Heart right ventricle (tissue), 16 donors: ENCODE measurements at regions not wholly inside any gene's neighbourhood (a gene's known extent, or its start where the extent isn't known, plus 50 kb on each side); places are given as distances from the start of the nearest gene placed in this dataset.
A peak's percentile ranks its signal among the peaks of the same experiment; 100 is the strongest.

Experiments used
- ATAC-seq, 8 donors: fragments of 200-7000 bp; cut with Tn5 transposase; one replicate each; pipeline ENCODE4 v1.9.1; 2020; ENCODE audit warnings: mild to moderate bottlenecking in 8 of 8, moderate library complexity in 8 of 8, moderate number of reproducible peaks in 1 of 8
- DNase-seq, 2 donors: peaks; one replicate each; pipeline ENCODE4 v3.0.0-alpha.2; 2020
- H3K27ac ChIP-seq, 10 donors: fragments of 200-600 bp; sonication (generic) in 2 of 10; one replicate each; pipeline versions ENCODE4 v1.5.0 to v1.8.0; 2020 to 2022; ENCODE audit warnings: mild to moderate bottlenecking in 3 of 10
- H3K27me3 ChIP-seq, 7 donors: fragments of 200-600 bp; one replicate each; pipeline ENCODE4 v1.8.0; 2021 to 2022; ENCODE audit warnings: mild to moderate bottlenecking in 2 of 7
- H3K36me3 ChIP-seq, 9 donors: fragments of 200-600 bp; sonication (generic) in 1 of 9; one replicate each; pipeline versions ENCODE4 v1.5.0 to v1.8.0; 2020 to 2022; ENCODE audit warnings: mild to moderate bottlenecking in 2 of 9
- H3K4me1 ChIP-seq, 9 donors: fragments of 200-600 bp; sonication (generic) in 1 of 9; one replicate each; pipeline versions ENCODE4 v1.5.0 to v1.8.0; 2020 to 2022; ENCODE audit warnings: mild to moderate bottlenecking in 4 of 9
- H3K4me3 ChIP-seq, 10 donors: fragments of 200-600 bp; sonication (generic) in 2 of 10; one replicate each; pipeline versions ENCODE4 v1.5.0 to v1.8.0; 2020 to 2022; ENCODE audit warnings: mild to moderate bottlenecking in 7 of 10, moderate library complexity in 2 of 10
- H3K9me3 ChIP-seq, 11 donors: fragments of 200-600 bp in 10 of 11; sonication (generic) in 2 of 11; one replicate each; pipeline versions ENCODE4 v1.5.0 to v1.8.0; 2013 to 2022; ENCODE audit warnings: mild to moderate bottlenecking in 2 of 11, control low read depth in 1 of 11, moderate library complexity in 1 of 11
- WGBS, 2 donors: extraction: QIAGEN DNeasy Blood & Tissue Kit; methylation state at CpG; one replicate each; pipeline ENCODE4 v1.1.7; 2013; ENCODE audit warnings: inconsistent platforms in 1 of 2; 5-methylcytosine and 5-hydroxymethylcytosine counted together
- intact Hi-C, 10 donors: fragments of 100-400 bp; cut with DNase I; formaldehyde crosslinking; loops; one replicate each; pipeline versions ENCODE4 v1.11.1 to v1.14.2; 2022
- TF ChIP-seq, protein P1 (sequence below), 9 donors: fragments of 200-600 bp; sonication (generic) in 2 of 9; IDR thresholded peaks; one replicate each; pipeline versions ENCODE4 v1.5.0 to v1.8.0; 2021 to 2022; ENCODE audit warnings: antibody characterized with exemption in 9 of 9, mild to moderate bottlenecking in 5 of 9, moderate library complexity in 1 of 9
- donor health status: Arrhythmogenic right ventricular cardiomyopathy.
- donor health status: ischemic (EF 13 %, LVEDD 7.1; RV severe dilation, severe dysfunction).
- donor health status: healthy with polysubstance abuse.
- donor health status: DM: no; HTN: yes; CAD: no.
- donor health status: DM: no; HTN: no; CAD: no.
- donor health status: ischemic (EF 25% LVEDD 6.9; RV normal size, moderate dysfunction).
- donor health status: ischemic (EF 25% LVEDD 5.7; RV mildly dilated, moderate dysfunction).
- donor health status: healthy.
- donor health status: DM: yes; HTN: yes; CAD: no.
- donor health status: Ischemic cardiomyopathy.
- donor health status: ischemic (EF 35%, LVEDD 5.7; RV mildly dilated, moderate dysfunction).
- donor health status: nonischemic (EF 11% LVEDD 7.7; RV severe dilation, severe dysfunction).
- donor health status: DM: yes; HTN: yes; CAD: no.
- donor health status: PGD.
- donor health status: ischemic (EF 29% LVEDD 5.4; RV normal size, mild dysfunction).
- donor health status: nonischemic (EF 23%, LVEDD 6.1; RV moderate dilation, normal function).

DNA sequence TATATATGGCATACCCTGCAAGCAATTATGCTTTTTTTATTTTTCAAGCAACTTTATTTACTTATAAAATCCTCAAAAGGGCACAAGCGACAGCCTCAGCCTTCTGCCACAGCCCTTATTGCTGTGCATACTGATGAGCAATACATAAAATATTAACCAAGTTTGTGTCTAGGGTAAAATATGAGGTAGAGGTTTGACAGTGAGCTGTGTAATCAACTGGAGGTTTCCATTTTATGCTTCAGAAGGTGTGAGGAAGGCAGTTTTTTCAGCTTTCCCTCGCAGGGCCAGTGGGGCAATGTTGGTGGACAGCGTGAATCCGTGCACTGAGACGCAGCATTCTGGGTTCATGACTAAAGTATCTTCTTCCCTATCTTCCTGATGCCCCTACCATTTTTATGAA is 310.4 kb downstream of the IRS2 start:
- intact Hi-C loops: no loop called here
- no peaks in the 10 kb centered on the region for H3K27me3 ChIP-seq
- H3K9me3 ChIP-seq: no peaks in the 10 kb centered on the region
- TF ChIP-seq, protein P1, sequence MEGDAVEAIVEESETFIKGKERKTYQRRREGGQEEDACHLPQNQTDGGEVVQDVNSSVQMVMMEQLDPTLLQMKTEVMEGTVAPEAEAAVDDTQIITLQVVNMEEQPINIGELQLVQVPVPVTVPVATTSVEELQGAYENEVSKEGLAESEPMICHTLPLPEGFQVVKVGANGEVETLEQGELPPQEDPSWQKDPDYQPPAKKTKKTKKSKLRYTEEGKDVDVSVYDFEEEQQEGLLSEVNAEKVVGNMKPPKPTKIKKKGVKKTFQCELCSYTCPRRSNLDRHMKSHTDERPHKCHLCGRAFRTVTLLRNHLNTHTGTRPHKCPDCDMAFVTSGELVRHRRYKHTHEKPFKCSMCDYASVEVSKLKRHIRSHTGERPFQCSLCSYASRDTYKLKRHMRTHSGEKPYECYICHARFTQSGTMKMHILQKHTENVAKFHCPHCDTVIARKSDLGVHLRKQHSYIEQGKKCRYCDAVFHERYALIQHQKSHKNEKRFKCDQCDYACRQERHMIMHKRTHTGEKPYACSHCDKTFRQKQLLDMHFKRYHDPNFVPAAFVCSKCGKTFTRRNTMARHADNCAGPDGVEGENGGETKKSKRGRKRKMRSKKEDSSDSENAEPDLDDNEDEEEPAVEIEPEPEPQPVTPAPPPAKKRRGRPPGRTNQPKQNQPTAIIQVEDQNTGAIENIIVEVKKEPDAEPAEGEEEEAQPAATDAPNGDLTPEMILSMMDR (IDR thresholded peaks at IDR 0.05): no peak
- DNase-seq (no peak), ATAC-seq (no peak)
- H3K4me3 ChIP-seq: no peak overlapping the region
- 80 to 93% methylated on average over 5 of the region's 5 CpGs for WGBS, 2 donors
- H3K27ac ChIP-seq: no peak overlapping the region
- no peaks in the 10 kb centered on the region for H3K36me3 ChIP-seq
- H3K4me1 ChIP-seq: peaks cover 0 to 5% (median 0%) of the 10 kb centered on the region in 9 donors

DNA sequence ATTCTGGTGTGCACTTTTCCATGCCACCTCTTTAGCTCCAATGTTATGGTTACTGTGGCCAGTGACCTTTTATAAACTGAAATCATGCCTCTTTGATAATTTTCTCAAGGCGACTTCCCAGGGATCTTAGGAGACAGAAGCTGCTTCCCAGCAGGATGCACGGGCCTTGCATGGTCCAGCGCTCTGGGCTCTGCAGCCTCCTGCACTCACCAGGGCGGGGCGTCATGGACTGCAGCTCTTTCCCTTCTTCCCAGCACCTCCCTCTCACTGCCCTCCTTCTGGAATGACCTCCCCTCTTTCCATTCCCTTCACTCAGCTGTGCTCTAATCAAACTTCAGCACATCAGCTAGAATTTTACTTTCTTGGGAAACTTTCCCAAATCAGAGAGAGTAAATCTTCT is 318.3 kb downstream of the IRS2 start:
- 55 to 66% methylated on average over 5 of the region's 5 CpGs for WGBS, 2 donors
- no peak for DNase-seq
- ATAC-seq: no peak
- H3K27ac ChIP-seq: no peak overlapping the region
- TF ChIP-seq, protein P1 (IDR thresholded peaks at IDR 0.05): no peak
- peaks cover 0 to 17% (median 6%) of the 10 kb centered on the region in 11 donors for H3K9me3 ChIP-seq
- no peaks in the 10 kb centered on the region for H3K36me3 ChIP-seq
- intact Hi-C loops: no loop called here
- no peaks in the 10 kb centered on the region for H3K4me1 ChIP-seq
- no peaks in the 10 kb centered on the region for H3K27me3 ChIP-seq
- H3K4me3 ChIP-seq: no peak overlapping the region

DNA sequence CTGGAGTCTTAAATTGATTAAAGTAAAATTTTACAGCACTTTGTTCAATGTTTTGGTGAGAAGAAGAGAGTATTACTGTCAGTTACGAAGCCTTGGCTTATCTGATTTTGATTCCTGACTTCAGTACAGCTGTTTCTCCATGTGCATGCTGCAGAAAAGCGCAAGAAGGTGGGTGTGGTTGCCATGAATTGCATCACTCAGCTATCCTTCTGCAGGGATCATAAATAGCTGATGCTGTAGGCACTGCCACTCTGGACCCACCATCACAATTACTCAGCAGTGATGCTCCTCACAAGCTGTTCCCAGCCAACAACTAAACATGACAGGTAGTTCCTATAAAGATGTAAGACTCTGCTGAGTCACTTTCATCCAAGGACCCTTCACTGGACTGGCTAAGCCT is 321.2 kb downstream of the IRS2 start:
- 0 to 71% methylated on average over 2 of the region's 2 CpGs for WGBS, 2 donors
- Histone ChIP-seq H3K27me3 (no peaks in the 10 kb centered on the region), H3K27ac (no peak overlapping the region), H3K36me3 (no peaks in the 10 kb centered on the region), H3K4me1 (no peaks in the 10 kb centered on the region), H3K9me3 (peaks cover 0 to 45% (median 10%) of the 10 kb centered on the region in 11 donors), H3K4me3 (no peak overlapping the region)
- intact Hi-C loops: no loop called here
- no peak for DNase-seq
- no peak for ATAC-seq
- TF ChIP-seq, protein P1 (IDR thresholded peaks at IDR 0.05): no peak

DNA sequence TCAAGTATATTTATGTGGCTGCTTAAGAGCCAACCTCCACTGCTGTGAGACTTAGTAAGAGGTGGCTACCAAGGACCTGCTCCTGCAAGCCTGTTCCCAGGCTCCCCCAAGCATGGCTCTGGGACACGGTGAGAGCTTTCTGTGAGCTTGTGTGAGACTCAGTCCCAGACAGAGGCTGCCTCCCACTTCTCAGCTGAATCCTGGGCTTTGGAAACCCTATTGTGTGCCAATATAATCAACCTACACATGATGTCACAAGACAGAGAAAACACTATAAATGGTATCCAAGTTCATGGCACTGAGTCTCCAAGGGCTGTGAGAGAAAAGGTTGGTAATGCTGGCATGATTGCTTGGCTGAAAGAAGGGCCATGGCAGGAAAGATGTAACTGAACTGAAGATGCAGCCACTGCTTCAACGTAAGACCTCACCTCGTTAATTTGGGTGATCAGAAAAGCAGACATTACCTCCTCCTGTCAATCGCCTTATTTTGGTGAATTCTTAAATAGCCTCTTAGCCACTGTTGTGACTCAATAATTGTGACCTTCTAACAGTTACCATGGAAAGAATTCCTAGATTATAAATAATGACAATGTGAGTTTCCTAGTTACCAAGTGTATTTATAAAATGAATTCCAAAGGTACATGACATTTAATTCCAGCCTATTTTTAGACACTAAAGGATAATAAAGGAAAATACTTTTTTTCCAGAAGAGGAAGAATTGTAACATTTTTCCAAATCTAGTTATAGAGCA is 332.0 kb downstream of the IRS2 start:
- Histone ChIP-seq H3K4me1 (peaks cover 0 to 10% (median 0%) of the 10 kb centered on the region in 9 donors), H3K27ac (peak overlapping the region in 1 of 10 donors; percentile 6), H3K4me3 (no peak overlapping the region), H3K36me3 (no peaks in the 10 kb centered on the region), H3K9me3 (peaks cover 0 to 7% (median 0%) of the 10 kb centered on the region in 11 donors), H3K27me3 (no peaks in the 10 kb centered on the region)
- TF ChIP-seq, protein P1 (IDR thresholded peaks at IDR 0.05): no peak
- ATAC-seq (peak in 4 of 8 donors; percentile 39 to 86 (median 56)), DNase-seq (no peak)
- intact Hi-C loops: no loop called here
- WGBS, 2 donors: 62 to 65% methylated on average over 4 of the region's 4 CpGs
